ENCODE measurements at regions not wholly inside any gene's neighbourhood (a gene's known extent, or its start where the extent isn't known, plus 50 kb on each side); places are given as distances from the start of the nearest gene placed in this dataset.

- DNase-seq (ENCODE audit: low spot score) = no peak
- Mint-ChIP-seq H3K4me1 (ENCODE audit: low read depth) (no peaks in the 10 kb centered on the region), H3K9me3 (no peaks in the 10 kb centered on the region), H3K4me3 (no peak overlapping the region), H3K36me3 (ENCODE audit: low read depth) (no peaks in the 10 kb centered on the region), H3K27me3 (ENCODE audit: low read depth) (no peaks in the 10 kb centered on the region), H3K27ac (no peak overlapping the region)
Measured at GRCh38 chr12:5293773-5294172, 138.1 kb upstream of the NTF3 start.

GRCh38 chr12:5294274-5295070, 137.4 kb upstream of the NTF3 start:
- Mint-ChIP-seq H3K4me1 (ENCODE audit: low read depth) (no peaks in the 10 kb centered on the region), H3K36me3 (ENCODE audit: low read depth) (no peaks in the 10 kb centered on the region), H3K27ac (no peak overlapping the region), H3K4me3 (no peak overlapping the region), H3K27me3 (ENCODE audit: low read depth) (peaks cover 2% of the 10 kb centered on the region), H3K9me3 (no peaks in the 10 kb centered on the region)
- DNase-seq (ENCODE audit: low spot score) = no peak

GRCh38 chr12:5295151-5295550, 136.8 kb upstream of the NTF3 start:
- H3K27me3 Mint-ChIP-seq (ENCODE audit: low read depth) = peaks cover 2% of the 10 kb centered on the region
- H3K4me3 Mint-ChIP-seq = no peak overlapping the region
- no peaks in the 10 kb centered on the region for H3K36me3 Mint-ChIP-seq (ENCODE audit: low read depth)
- no peaks in the 10 kb centered on the region for H3K9me3 Mint-ChIP-seq
- H3K4me1 Mint-ChIP-seq (ENCODE audit: low read depth) = no peaks in the 10 kb centered on the region
- DNase-seq (ENCODE audit: low spot score) = no peak
- H3K27ac Mint-ChIP-seq = no peak overlapping the region

GRCh38 chr12:5295996-5296395, 135.9 kb upstream of the NTF3 start:
- H3K4me3 Mint-ChIP-seq = no peak overlapping the region
- no peaks in the 10 kb centered on the region for H3K9me3 Mint-ChIP-seq
- H3K27me3 Mint-ChIP-seq (ENCODE audit: low read depth) = peaks cover 2% of the 10 kb centered on the region
- no peaks in the 10 kb centered on the region for H3K4me1 Mint-ChIP-seq (ENCODE audit: low read depth)
- DNase-seq (ENCODE audit: low spot score) = no peak
- H3K27ac Mint-ChIP-seq = no peak overlapping the region
- H3K36me3 Mint-ChIP-seq (ENCODE audit: low read depth) = no peaks in the 10 kb centered on the region

- no peak overlapping the region for H3K4me3 Mint-ChIP-seq
- H3K27me3 Mint-ChIP-seq (ENCODE audit: low read depth) = peaks cover 2% of the 10 kb centered on the region
- H3K36me3 Mint-ChIP-seq (ENCODE audit: low read depth) = no peaks in the 10 kb centered on the region
- H3K9me3 Mint-ChIP-seq = no peaks in the 10 kb centered on the region
- H3K27ac Mint-ChIP-seq = no peak overlapping the region
- no peaks in the 10 kb centered on the region for H3K4me1 Mint-ChIP-seq (ENCODE audit: low read depth)
- DNase-seq (ENCODE audit: low spot score) = no peak
Measured at GRCh38 chr12:5301539-5301938, 130.4 kb upstream of the NTF3 start.

- no peak overlapping the region for H3K27ac Mint-ChIP-seq
- no peaks in the 10 kb centered on the region for H3K27me3 Mint-ChIP-seq (ENCODE audit: low read depth)
- no peaks in the 10 kb centered on the region for H3K4me1 Mint-ChIP-seq (ENCODE audit: low read depth)
- DNase-seq (ENCODE audit: low spot score) = no peak
- H3K4me3 Mint-ChIP-seq = no peak overlapping the region
- H3K36me3 Mint-ChIP-seq (ENCODE audit: low read depth) = no peaks in the 10 kb centered on the region
- no peaks in the 10 kb centered on the region for H3K9me3 Mint-ChIP-seq
Measured at GRCh38 chr12:5305425-5305824, 126.5 kb upstream of the NTF3 start.

GRCh38 chr12:5305886-5306545, 125.9 kb upstream of the NTF3 start:
- no peak overlapping the region for H3K27ac Mint-ChIP-seq
- H3K4me1 Mint-ChIP-seq (ENCODE audit: low read depth) = no peaks in the 10 kb centered on the region
- no peak for DNase-seq (ENCODE audit: low spot score)
- H3K4me3 Mint-ChIP-seq = no peak overlapping the region
- no peaks in the 10 kb centered on the region for H3K9me3 Mint-ChIP-seq
- H3K36me3 Mint-ChIP-seq (ENCODE audit: low read depth) = no peaks in the 10 kb centered on the region
- no peaks in the 10 kb centered on the region for H3K27me3 Mint-ChIP-seq (ENCODE audit: low read depth)

- DNase-seq (ENCODE audit: low spot score) = no peak
- Mint-ChIP-seq H3K9me3 (peaks cover 4% of the 10 kb centered on the region), H3K27me3 (ENCODE audit: low read depth) (no peaks in the 10 kb centered on the region), H3K36me3 (ENCODE audit: low read depth) (no peaks in the 10 kb centered on the region), H3K27ac (no peak overlapping the region), H3K4me1 (ENCODE audit: low read depth) (no peaks in the 10 kb centered on the region), H3K4me3 (no peak overlapping the region)
Measured at GRCh38 chr12:5307065-5307464, 124.8 kb upstream of the NTF3 start.

GRCh38 chr12:5308216-5308615, 123.7 kb upstream of the NTF3 start:
- no peak overlapping the region for H3K27ac Mint-ChIP-seq
- peaks cover 4% of the 10 kb centered on the region for H3K9me3 Mint-ChIP-seq
- DNase-seq (ENCODE audit: low spot score) = no peak
- H3K36me3 Mint-ChIP-seq (ENCODE audit: low read depth) = no peaks in the 10 kb centered on the region
- H3K27me3 Mint-ChIP-seq (ENCODE audit: low read depth) = no peaks in the 10 kb centered on the region
- no peaks in the 10 kb centered on the region for H3K4me1 Mint-ChIP-seq (ENCODE audit: low read depth)
- H3K4me3 Mint-ChIP-seq = no peak overlapping the region

GRCh38 chr12:5308996-5309395, 122.9 kb upstream of the NTF3 start:
- Mint-ChIP-seq H3K4me3 (no peak overlapping the region), H3K4me1 (ENCODE audit: low read depth) (no peaks in the 10 kb centered on the region), H3K27ac (no peak overlapping the region), H3K9me3 (peaks cover 4% of the 10 kb centered on the region), H3K36me3 (ENCODE audit: low read depth) (no peaks in the 10 kb centered on the region), H3K27me3 (ENCODE audit: low read depth) (no peaks in the 10 kb centered on the region)
- no peak for DNase-seq (ENCODE audit: low spot score)

GRCh38 chr12:5309654-5310053, 122.3 kb upstream of the NTF3 start:
- no peak overlapping the region for H3K27ac Mint-ChIP-seq
- no peaks in the 10 kb centered on the region for H3K27me3 Mint-ChIP-seq (ENCODE audit: low read depth)
- no peak overlapping the region for H3K4me3 Mint-ChIP-seq
- peaks cover 4% of the 10 kb centered on the region for H3K9me3 Mint-ChIP-seq
- H3K4me1 Mint-ChIP-seq (ENCODE audit: low read depth) = no peaks in the 10 kb centered on the region
- H3K36me3 Mint-ChIP-seq (ENCODE audit: low read depth) = no peaks in the 10 kb centered on the region
- no peak for DNase-seq (ENCODE audit: low spot score)

GRCh38 chr12:5310151-5310550, 121.8 kb upstream of the NTF3 start:
- Mint-ChIP-seq H3K27ac (no peak overlapping the region), H3K36me3 (ENCODE audit: low read depth) (no peaks in the 10 kb centered on the region), H3K9me3 (peaks cover 4% of the 10 kb centered on the region), H3K4me1 (ENCODE audit: low read depth) (no peaks in the 10 kb centered on the region), H3K4me3 (no peak overlapping the region), H3K27me3 (ENCODE audit: low read depth) (no peaks in the 10 kb centered on the region)
- no peak for DNase-seq (ENCODE audit: low spot score)

GRCh38 chr12:5317556-5317955, 114.4 kb upstream of the NTF3 start:
- no peaks in the 10 kb centered on the region for H3K4me1 Mint-ChIP-seq (ENCODE audit: low read depth)
- H3K4me3 Mint-ChIP-seq = no peak overlapping the region
- DNase-seq (ENCODE audit: low spot score) = no peak
- H3K27ac Mint-ChIP-seq = no peak overlapping the region
- H3K36me3 Mint-ChIP-seq (ENCODE audit: low read depth) = no peaks in the 10 kb centered on the region
- no peaks in the 10 kb centered on the region for H3K27me3 Mint-ChIP-seq (ENCODE audit: low read depth)
- peaks cover 4% of the 10 kb centered on the region for H3K9me3 Mint-ChIP-seq

- peaks cover 4% of the 10 kb centered on the region for H3K9me3 Mint-ChIP-seq
- DNase-seq (ENCODE audit: low spot score) = no peak
- no peak overlapping the region for H3K27ac Mint-ChIP-seq
- no peaks in the 10 kb centered on the region for H3K4me1 Mint-ChIP-seq (ENCODE audit: low read depth)
- H3K4me3 Mint-ChIP-seq = no peak overlapping the region
- no peaks in the 10 kb centered on the region for H3K27me3 Mint-ChIP-seq (ENCODE audit: low read depth)
- H3K36me3 Mint-ChIP-seq (ENCODE audit: low read depth) = no peaks in the 10 kb centered on the region
Measured at GRCh38 chr12:5318874-5319273, 113.0 kb upstream of the NTF3 start.

All from T-helper 2 cell treated with Interferon-gamma antibody and Interleukin-4, amounts not matched to agents 5 μg/mL and 100 μg/mL, for 36 hours (primary cell).